Prostate gland (tissue), 2 donors: ENCODE measurements at regions not wholly inside any gene's neighbourhood (a gene's known extent, or its start where the extent isn't known, plus 50 kb on each side); places are given as distances from the start of the nearest gene placed in this dataset.

Experiments used
- POLR2A ChIP-seq: fragments of 450-650 bp; IDR thresholded peaks from one replicate; pipeline ENCODE4 v1.6.1; 2016; ENCODE audit warnings: antibody characterized with exemption, mild to moderate bottlenecking
- TF ChIP-seq, protein P1 (sequence below), 4 experiments: fragments of 200-600 bp in 2 of 4; fragments of 450-650 bp in 2 of 4; sonication (generic) in 2 of 4; IDR thresholded peaks; 1 replicate in 3 of 4; 2 replicates in 1 of 4; pipeline ENCODE4 v1.5.1; 2016 to 2019; ENCODE audit warnings: antibody characterized with exemption in 4 of 4, mild to moderate bottlenecking in 2 of 4, moderate library complexity in 2 of 4

DNA sequence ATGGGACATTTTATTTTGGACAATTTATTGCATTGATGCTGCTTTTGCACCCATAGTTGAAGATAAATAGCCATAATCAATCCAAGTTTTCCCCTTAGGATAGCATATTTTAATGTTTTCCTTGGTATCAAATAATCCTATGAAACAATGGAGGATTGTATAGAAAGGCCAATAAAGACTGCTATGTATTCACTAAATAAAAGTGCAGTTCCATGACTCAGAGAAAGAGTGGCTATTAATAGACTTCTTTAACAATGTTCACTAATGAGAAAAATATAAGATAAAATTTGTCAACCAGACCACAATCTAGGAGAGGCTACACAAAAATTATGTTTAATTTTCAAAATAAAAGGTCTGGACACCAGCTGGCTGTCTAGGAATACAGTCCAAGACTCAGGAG lies 560.9 kb upstream of the AGTR1 start:
- TF ChIP-seq, protein P1, sequence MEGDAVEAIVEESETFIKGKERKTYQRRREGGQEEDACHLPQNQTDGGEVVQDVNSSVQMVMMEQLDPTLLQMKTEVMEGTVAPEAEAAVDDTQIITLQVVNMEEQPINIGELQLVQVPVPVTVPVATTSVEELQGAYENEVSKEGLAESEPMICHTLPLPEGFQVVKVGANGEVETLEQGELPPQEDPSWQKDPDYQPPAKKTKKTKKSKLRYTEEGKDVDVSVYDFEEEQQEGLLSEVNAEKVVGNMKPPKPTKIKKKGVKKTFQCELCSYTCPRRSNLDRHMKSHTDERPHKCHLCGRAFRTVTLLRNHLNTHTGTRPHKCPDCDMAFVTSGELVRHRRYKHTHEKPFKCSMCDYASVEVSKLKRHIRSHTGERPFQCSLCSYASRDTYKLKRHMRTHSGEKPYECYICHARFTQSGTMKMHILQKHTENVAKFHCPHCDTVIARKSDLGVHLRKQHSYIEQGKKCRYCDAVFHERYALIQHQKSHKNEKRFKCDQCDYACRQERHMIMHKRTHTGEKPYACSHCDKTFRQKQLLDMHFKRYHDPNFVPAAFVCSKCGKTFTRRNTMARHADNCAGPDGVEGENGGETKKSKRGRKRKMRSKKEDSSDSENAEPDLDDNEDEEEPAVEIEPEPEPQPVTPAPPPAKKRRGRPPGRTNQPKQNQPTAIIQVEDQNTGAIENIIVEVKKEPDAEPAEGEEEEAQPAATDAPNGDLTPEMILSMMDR (IDR thresholded peaks at IDR 0.05) = no peak
- no peak for TF ChIP-seq POLR2A
